ENCODE measurements at regions not wholly inside any gene's neighbourhood (a gene's known extent, or its start where the extent isn't known, plus 50 kb on each side); places are given as distances from the start of the nearest gene placed in this dataset.

- TF ChIP-seq POLR2A (IDR thresholded peaks at IDR 0.05) (no peak), POLR2AphosphoS5 (IDR thresholded peaks at IDR 0.05) (no peak)
- TF ChIP-seq, protein P1, sequence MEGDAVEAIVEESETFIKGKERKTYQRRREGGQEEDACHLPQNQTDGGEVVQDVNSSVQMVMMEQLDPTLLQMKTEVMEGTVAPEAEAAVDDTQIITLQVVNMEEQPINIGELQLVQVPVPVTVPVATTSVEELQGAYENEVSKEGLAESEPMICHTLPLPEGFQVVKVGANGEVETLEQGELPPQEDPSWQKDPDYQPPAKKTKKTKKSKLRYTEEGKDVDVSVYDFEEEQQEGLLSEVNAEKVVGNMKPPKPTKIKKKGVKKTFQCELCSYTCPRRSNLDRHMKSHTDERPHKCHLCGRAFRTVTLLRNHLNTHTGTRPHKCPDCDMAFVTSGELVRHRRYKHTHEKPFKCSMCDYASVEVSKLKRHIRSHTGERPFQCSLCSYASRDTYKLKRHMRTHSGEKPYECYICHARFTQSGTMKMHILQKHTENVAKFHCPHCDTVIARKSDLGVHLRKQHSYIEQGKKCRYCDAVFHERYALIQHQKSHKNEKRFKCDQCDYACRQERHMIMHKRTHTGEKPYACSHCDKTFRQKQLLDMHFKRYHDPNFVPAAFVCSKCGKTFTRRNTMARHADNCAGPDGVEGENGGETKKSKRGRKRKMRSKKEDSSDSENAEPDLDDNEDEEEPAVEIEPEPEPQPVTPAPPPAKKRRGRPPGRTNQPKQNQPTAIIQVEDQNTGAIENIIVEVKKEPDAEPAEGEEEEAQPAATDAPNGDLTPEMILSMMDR (IDR thresholded peaks at IDR 0.05) = no peak
Observed at GRCh38 chr3:135627057-135627456, 338.5 kb upstream of the PPP2R3A start.
